MCF 10A (cell line): ENCODE measurements at regions not wholly inside any gene's neighbourhood (a gene's known extent, or its start where the extent isn't known, plus 50 kb on each side); places are given as distances from the start of the nearest gene placed in this dataset.

Experiments
- BruUV-seq: library from RNA; stranded (reverse); fragments of 400-500 nt; replicated peaks from 2 replicates; lab custom pipeline; 2021; lab: Mats Ljungman, UMichigan
- CTCF ChIA-PET: fragments of 300-600 bp; sonication (Branson Sonifier 250); formaldehyde crosslinking; extraction: SDS; loops from one replicate; lab custom pipeline; 2021; ENCODE audit warnings: antibody characterized with exemption, inconsistent platforms; lab: Yijun Ruan, JAX
- POLR2A ChIA-PET: fragments of 300-600, 350-650 bp; sonication (Branson Sonifier 250); formaldehyde crosslinking; extraction: SDS; loops from one replicate; lab custom pipeline; 2020; ENCODE audit warnings: antibody characterized with exemption, inconsistent platforms; lab: Yijun Ruan, JAX
- DNase-seq: peaks from one replicate; pipeline ENCODE4 v3.0.0-alpha.2; 2018; ENCODE audit not compliant: unreplicated experiment
- H3K27ac Mint-ChIP-seq: one replicate; pipeline ENCODE4 v1.8.0; 2022; ENCODE audit warnings: mild to moderate bottlenecking, low read depth, mixed read lengths; ENCODE audit not compliant: unreplicated experiment
- H3K27me3 Mint-ChIP-seq: one replicate; pipeline ENCODE4 v1.8.0; 2022; ENCODE audit warnings: mixed read lengths; ENCODE audit not compliant: insufficient read depth, unreplicated experiment
- H3K36me3 Mint-ChIP-seq: one replicate; pipeline ENCODE4 v1.8.0; 2022; ENCODE audit warnings: mild to moderate bottlenecking, moderate library complexity, mixed read lengths; ENCODE audit not compliant: insufficient read depth, unreplicated experiment
- H3K4me1 Mint-ChIP-seq: one replicate; pipeline ENCODE4 v1.8.0; 2022; ENCODE audit warnings: mixed read lengths; ENCODE audit not compliant: insufficient read depth, unreplicated experiment
- H3K4me3 Mint-ChIP-seq: one replicate; pipeline ENCODE4 v1.8.0; 2022; ENCODE audit warnings: mild to moderate bottlenecking, moderate library complexity, mixed read lengths; ENCODE audit not compliant: unreplicated experiment
- H3K9me3 Mint-ChIP-seq: one replicate; pipeline ENCODE4 v1.8.0; 2022; ENCODE audit warnings: mixed read lengths; ENCODE audit not compliant: unreplicated experiment
- CTCF ChIP-seq: fragments of 200-600 bp; IDR thresholded peaks from one replicate; pipeline ENCODE4 v1.8.0; 2022; ENCODE audit warnings: antibody characterized with exemption, mild to moderate bottlenecking; ENCODE audit not compliant: unreplicated experiment
- intact Hi-C: fragments of 100-400 bp; cut with micrococcal nuclease; formaldehyde crosslinking; loops from 2 replicates; pipeline ENCODE4 v1.14.1; 2022

- no peak overlapping the region for H3K4me3 Mint-ChIP-seq
- DNase-seq = peak; percentile 64
- H3K9me3 Mint-ChIP-seq = no peaks in the 10 kb centered on the region
- peaks cover 19% of the 10 kb centered on the region for H3K4me1 Mint-ChIP-seq
- peak overlapping the region; percentile 91 for H3K27ac Mint-ChIP-seq
- intact Hi-C loops = loop anchor here (1.0 to 5.0 kb wide), 7 partner anchors 52 to 625 kb away; partner anchors contain the start of gene TRIB2
- CTCF ChIA-PET = interaction anchor here (0.6 to 0.7 kb wide), 3 partner anchors 22 to 513 kb away, joined by 3 read pairs; no protein-coding TSS in a partner anchor
- H3K36me3 Mint-ChIP-seq = no peaks in the 10 kb centered on the region
- no peak for TF ChIP-seq CTCF
- BruUV-seq = no TSS peak
- H3K27me3 Mint-ChIP-seq = no peaks in the 10 kb centered on the region
- POLR2A ChIA-PET = interaction anchor here (0.8 to 3.0 kb wide), 8 partner anchors 31 to 712 kb away, joined by 3 to 22 read pairs (median 3); partner anchors contain the start of gene TRIB2
Measured at GRCh38 chr2:12455661-12456060, 261.1 kb upstream of the TRIB2 start.

- CTCF ChIA-PET = interaction anchor here (0.6 to 0.7 kb wide), 3 partner anchors 23 to 512 kb away, joined by 3 read pairs; no protein-coding TSS in a partner anchor
- Mint-ChIP-seq H3K4me1 (peaks cover 19% of the 10 kb centered on the region), H3K9me3 (no peaks in the 10 kb centered on the region), H3K27ac (peak overlapping the region; percentile 80), H3K4me3 (peak overlapping the region; percentile 54), H3K27me3 (no peaks in the 10 kb centered on the region), H3K36me3 (no peaks in the 10 kb centered on the region)
- peak; percentile 100 for DNase-seq
- TSS peak; percentile 99 for BruUV-seq
- TF ChIP-seq CTCF = no peak
- intact Hi-C loops = loop anchor here (1.0 to 5.0 kb wide), 7 partner anchors 51 to 626 kb away; partner anchors contain the start of gene TRIB2
- POLR2A ChIA-PET = interaction anchor here (0.6 to 3.0 kb wide), 16 partner anchors 12 to 1158 kb away, joined by 3 to 22 read pairs (median 4); partner anchors contain the start of gene TRIB2
Measured at GRCh38 chr2:12456293-12457106, 260.2 kb upstream of the TRIB2 start.

GRCh38 chr2:12457831-12458230 is 258.9 kb upstream of the TRIB2 start:
- TF ChIP-seq CTCF = no peak
- Mint-ChIP-seq H3K4me3 (no peak overlapping the region), H3K36me3 (no peaks in the 10 kb centered on the region), H3K4me1 (peaks cover 19% of the 10 kb centered on the region), H3K9me3 (no peaks in the 10 kb centered on the region), H3K27me3 (no peaks in the 10 kb centered on the region), H3K27ac (peak overlapping the region; percentile 80)
- ChIA-PET POLR2A (interaction anchor here (0.7 to 3.0 kb wide), 5 partner anchors 15 to 259 kb away, joined by 3 to 22 read pairs (median 4); partner anchors contain the start of gene TRIB2), CTCF (interaction anchor here (0.6 to 0.7 kb wide), 2 partner anchors 186 to 253 kb away, joined by 3 read pairs; no protein-coding TSS in a partner anchor)
- intact Hi-C loops = loop anchor here (2.0 to 5.0 kb wide), 2 partner anchors 139 to 244 kb away; no protein-coding TSS in a partner anchor
- BruUV-seq = no TSS peak
- DNase-seq = no peak

GRCh38 chr2:12463189-12463588 is 253.5 kb upstream of the TRIB2 start:
- H3K4me3 Mint-ChIP-seq = no peak overlapping the region
- no peaks in the 10 kb centered on the region for H3K36me3 Mint-ChIP-seq
- BruUV-seq = no TSS peak
- TF ChIP-seq CTCF = no peak
- ChIA-PET POLR2A (no interaction called here), CTCF (interaction anchor here (0.8 kb wide), 1 partner anchor 474 kb away, joined by 4 read pairs; no protein-coding TSS in a partner anchor)
- no peak for DNase-seq
- intact Hi-C loops = no loop called here
- H3K27me3 Mint-ChIP-seq = no peaks in the 10 kb centered on the region
- no peaks in the 10 kb centered on the region for H3K9me3 Mint-ChIP-seq
- H3K27ac Mint-ChIP-seq = no peak overlapping the region
- H3K4me1 Mint-ChIP-seq = no peaks in the 10 kb centered on the region
